ENCODE measurements at regions not wholly inside any gene's neighbourhood (a gene's known extent, or its start where the extent isn't known, plus 50 kb on each side); places are given as distances from the start of the nearest gene placed in this dataset.

GRCh38 chr7:10646194-10646593 lies 327.5 kb upstream of the PHF14 start:
- TF ChIP-seq CTCF (IDR thresholded peaks at IDR 0.05; ENCODE audit: borderline replicate concordance, extremely low read depth, low read length, poor library complexity, severe bottlenecking) (no peak), EZH2 (IDR thresholded peaks at IDR 0.05; ENCODE audit: borderline replicate concordance, low read depth, low read length, severe bottlenecking) (no peak)
